IMR-90 (cell line): ENCODE measurements at regions not wholly inside any gene's neighbourhood (a gene's known extent, or its start where the extent isn't known, plus 50 kb on each side); places are given as distances from the start of the nearest gene placed in this dataset.
"Not testable (repeated sequence)": the region's sequence is repeated elsewhere in the genome, so short reads cannot be mapped to it uniquely, and the experiment has no call there.

ENCODE experiments used
- ATAC-seq: fragments of 200-7000 bp; cut with Tn5 transposase; 2 replicates; pipeline ENCODE4 v1.9.1; 2020; ENCODE audit warnings: low read depth, mild to moderate bottlenecking, moderate library complexity
- BruUV-seq: library from RNA; stranded (reverse); fragments of 400-500 nt; replicated peaks from 2 replicates; lab custom pipeline; 2021; lab: Mats Ljungman, UMichigan
- CTCF ChIA-PET: fragments of 300-600 bp; formaldehyde crosslinking; extraction: SDS; loops from one replicate; lab custom pipeline; 2021; ENCODE audit warnings: antibody characterized with exemption; lab: Yijun Ruan, JAX
- POLR2A ChIA-PET: fragments of 300-600 bp; sonication (Branson Sonifier 250); formaldehyde crosslinking; loops from one replicate; lab custom pipeline; 2022; ENCODE audit warnings: antibody characterized with exemption; ENCODE audit not compliant: unreplicated experiment; lab: Charles Lee
- DNase-seq: peaks from one replicate; pipeline ENCODE4 v3.0.0; 2013
- H2AFZ ChIP-seq: replicated peaks from 2 replicates; pipeline ENCODE3; 2013; ENCODE audit warnings: low read length, mild to moderate bottlenecking; ENCODE audit not compliant: poor library complexity
- H2AK5ac ChIP-seq: 2 replicates; pipeline ENCODE4 v1.6.1; 2013; ENCODE audit warnings: low read depth, low read length, inconsistent platforms
- H2AK9ac ChIP-seq: replicated peaks from 2 replicates; pipeline ENCODE3; 2013; ENCODE audit warnings: mild to moderate bottlenecking, low read depth, low read length, moderate library complexity; ENCODE audit not compliant: poor library complexity
- H2BK120ac ChIP-seq: 2 replicates; pipeline ENCODE4 v1.6.1; 2013; ENCODE audit warnings: low read depth, low read length, inconsistent platforms
- H2BK15ac ChIP-seq: 3 replicates; pipeline ENCODE4 v1.6.1; 2013; ENCODE audit warnings: low read depth, low read length, inconsistent platforms
- H2BK20ac ChIP-seq: 2 replicates; pipeline ENCODE4 v1.6.1; 2013; ENCODE audit warnings: low read depth, mild to moderate bottlenecking, inconsistent platforms, low read length, moderate library complexity
- H2BK5ac ChIP-seq: 2 replicates; pipeline ENCODE4 v1.6.1; 2013; ENCODE audit warnings: mild to moderate bottlenecking, low read depth, low read length, inconsistent platforms; ENCODE audit not compliant: poor library complexity, severe bottlenecking
- H3K14ac ChIP-seq: replicated peaks from 2 replicates; pipeline ENCODE4 v1.6.1; 2013; ENCODE audit warnings: low read depth, low read length, inconsistent platforms
- H3K18ac ChIP-seq: 2 replicates; pipeline ENCODE4 v1.6.1; 2013; ENCODE audit warnings: low read depth, low read length, control low read depth
- H3K23ac ChIP-seq: 2 replicates; pipeline ENCODE4 v1.6.1; 2013; ENCODE audit warnings: low read depth, low read length, inconsistent platforms
- H3K27ac ChIP-seq: 2 replicates; pipeline ENCODE4 v1.5.1; 2013; ENCODE audit warnings: mild to moderate bottlenecking, control low read depth, low read length; ENCODE audit not compliant: insufficient read depth
- H3K27me3 ChIP-seq: 2 replicates; pipeline ENCODE4 v1.6.1; 2013; ENCODE audit warnings: low read length; ENCODE audit not compliant: control insufficient read depth, insufficient read depth
- H3K36me3 ChIP-seq: 2 replicates; pipeline ENCODE4 v1.6.1; 2013; ENCODE audit warnings: low read length, mixed read lengths; ENCODE audit not compliant: control insufficient read depth, insufficient read depth
- H3K4ac ChIP-seq: 2 replicates; pipeline ENCODE4 v1.6.1; 2013; ENCODE audit warnings: low read depth, low read length, inconsistent platforms
- H3K4me1 ChIP-seq: 2 replicates; pipeline ENCODE4 v1.6.1; 2013; ENCODE audit warnings: low read length, mixed read lengths; ENCODE audit not compliant: control insufficient read depth, insufficient read depth
- H3K4me2 ChIP-seq: 2 replicates; pipeline ENCODE4 v1.6.1; 2013; ENCODE audit warnings: low read depth, mild to moderate bottlenecking, control low read depth, low read length, moderate library complexity
- H3K4me3 ChIP-seq: 2 replicates; pipeline ENCODE4 v1.5.1; 2013; ENCODE audit warnings: low read depth, mild to moderate bottlenecking, control low read depth, low read length, moderate library complexity; ENCODE audit not compliant: insufficient read depth
- H3K56ac ChIP-seq: 2 replicates; pipeline ENCODE4 v1.6.1; 2013; ENCODE audit warnings: low read length, inconsistent platforms; ENCODE audit not compliant: insufficient read depth; ENCODE audit errors: extremely low read depth
- H3K79me1 ChIP-seq, 2 experiments: 2 replicates each; pipeline ENCODE4 v1.6.1; 2013; ENCODE audit warnings: low read length in 2 of 2, inconsistent platforms in 1 of 2, low read depth in 1 of 2
- H3K9ac ChIP-seq: 2 replicates; pipeline ENCODE4 v1.6.1; 2013; ENCODE audit warnings: low read depth, low read length, control low read depth
- H3K9me1 ChIP-seq: 2 replicates; pipeline ENCODE4 v1.6.1; 2013; ENCODE audit warnings: low read length, inconsistent platforms; ENCODE audit not compliant: insufficient read depth
- H3K9me3 ChIP-seq: 2 replicates; pipeline ENCODE4 v1.6.1; 2013; ENCODE audit warnings: low read length; ENCODE audit not compliant: control insufficient read depth, insufficient read depth
- H4K20me1 ChIP-seq: 2 replicates; pipeline ENCODE4 v1.6.1; 2013; ENCODE audit warnings: low read length, inconsistent platforms; ENCODE audit not compliant: insufficient read depth
- H4K5ac ChIP-seq: 2 replicates; pipeline ENCODE4 v1.6.1; 2013; ENCODE audit warnings: mild to moderate bottlenecking, low read depth, low read length, control low read depth
- H4K8ac ChIP-seq, 2 experiments: 2 replicates each; pipeline ENCODE4 v1.6.1; 2013; ENCODE audit warnings: low read depth in 2 of 2, low read length in 2 of 2, control low read depth in 1 of 2, inconsistent platforms in 1 of 2
- H4K91ac ChIP-seq: 2 replicates; pipeline ENCODE4 v1.6.1; 2013; ENCODE audit warnings: low read depth, low read length, inconsistent platforms; ENCODE audit not compliant: insufficient read depth
- WGBS, 2 experiments: methylation state at CpG; one replicate each; pipeline versions ENCODE4 v1.1.5 to v1.1.7; 2013; ENCODE audit warnings: missing lambda C conversion rate in 2 of 2; ENCODE audit not compliant: insufficient read length in 1 of 2; ENCODE audit errors: extremely low coverage in 2 of 2; 5-methylcytosine and 5-hydroxymethylcytosine counted together
- dilution Hi-C: fragments of 300-500 bp; cut with HindIII; formaldehyde crosslinking; loops from one replicate; pipeline ENCODE4 v1.14.3; 2018; ENCODE audit warnings: low sequenced_read_pairs; ENCODE audit not compliant: unreplicated experiment
- in situ Hi-C: fragments of 300-500 bp; cut with MboI; formaldehyde crosslinking; loops from 3 replicates; pipeline ENCODE4 v1.14.3; 2019; ENCODE audit warnings: low sequenced_read_pairs, inconsistent platforms, mixed read lengths
- intact Hi-C: fragments of 100-400 bp; cut with micrococcal nuclease; formaldehyde crosslinking; loops from 2 replicates; pipeline ENCODE4 v1.10.0; 2022

GRCh38 chr2:87608377-87609166 is 139.3 kb upstream of the PLGLB2 start:
- H3K23ac ChIP-seq, H3K56ac ChIP-seq, H2AK9ac ChIP-seq, H3K4me3 ChIP-seq, H3K27me3 ChIP-seq, H4K5ac ChIP-seq, DNase-seq, H3K36me3 ChIP-seq, CTCF ChIA-PET, H3K9me3 ChIP-seq, H3K4me2 ChIP-seq, H2AFZ ChIP-seq, intact Hi-C loops, H4K91ac ChIP-seq, H3K79me1 ChIP-seq, H2AK5ac ChIP-seq, H3K9me1 ChIP-seq, H2BK20ac ChIP-seq, POLR2A ChIA-PET, H3K14ac ChIP-seq, H4K20me1 ChIP-seq, ATAC-seq, H4K8ac ChIP-seq, H3K4ac ChIP-seq, in situ Hi-C loops, H2BK120ac ChIP-seq, H3K27ac ChIP-seq, H3K4me1 ChIP-seq, H3K9ac ChIP-seq, dilution Hi-C loops, H2BK15ac ChIP-seq, H3K18ac ChIP-seq, H2BK5ac ChIP-seq, BruUV-seq: not testable (repeated sequence)
- no CpG with 5 or more reads among the region's 3 CpGs for WGBS, 2 experiments

DNA sequence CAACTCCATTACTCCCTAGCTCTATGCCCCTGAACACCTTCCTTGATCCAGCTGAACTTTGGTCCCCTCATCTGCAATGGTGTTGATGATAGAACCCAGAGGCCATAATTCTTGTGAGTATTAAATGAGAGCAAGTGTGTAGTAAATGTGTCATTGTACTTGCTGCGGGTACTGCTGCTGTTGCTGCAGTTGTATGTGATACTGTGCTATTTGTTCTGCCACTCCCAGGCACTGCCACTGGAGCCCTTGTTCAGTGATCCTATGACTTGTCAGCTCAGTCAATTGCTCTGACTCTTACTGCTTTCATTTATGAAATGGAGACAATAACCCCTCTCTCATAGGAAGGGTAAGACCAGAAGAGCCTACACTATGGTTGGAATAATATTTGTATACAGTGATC is 136.9 kb upstream of the PLGLB2 start:
- H3K9me1 ChIP-seq, H2AFZ ChIP-seq, H3K4me3 ChIP-seq, H3K79me1 ChIP-seq, dilution Hi-C loops, H3K9ac ChIP-seq, H3K23ac ChIP-seq, H2AK5ac ChIP-seq, POLR2A ChIA-PET, H3K27me3 ChIP-seq, BruUV-seq, H3K27ac ChIP-seq, in situ Hi-C loops, H3K18ac ChIP-seq, H3K9me3 ChIP-seq, H2BK5ac ChIP-seq, DNase-seq, H3K56ac ChIP-seq, H4K20me1 ChIP-seq, H3K36me3 ChIP-seq, H4K5ac ChIP-seq, H3K4me2 ChIP-seq, H3K4ac ChIP-seq, intact Hi-C loops, H2BK120ac ChIP-seq, H2BK15ac ChIP-seq, CTCF ChIA-PET, H4K8ac ChIP-seq, H3K14ac ChIP-seq, H3K4me1 ChIP-seq, H2AK9ac ChIP-seq, H4K91ac ChIP-seq, H2BK20ac ChIP-seq, ATAC-seq: not testable (repeated sequence)
- no CpG with 5 or more reads among the region's 1 CpG for WGBS, 2 experiments
